Loucy (cell line): ENCODE measurements at regions not wholly inside any gene's neighbourhood (a gene's known extent, or its start where the extent isn't known, plus 50 kb on each side); places are given as distances from the start of the nearest gene placed in this dataset.

Experiments
- H2AFZ ChIP-seq: fragments of 200-600 bp; sonication (generic); 2 replicates; pipeline ENCODE4 v1.6.0; 2016; ENCODE audit warnings: antibody characterized with exemption, mild to moderate bottlenecking, low read length, moderate library complexity
- H3F3A ChIP-seq: fragments of 200-600 bp; 2 replicates; pipeline ENCODE4 v1.6.0; 2016; ENCODE audit warnings: antibody characterized with exemption, low read depth, mild to moderate bottlenecking
- H3K27me3 ChIP-seq: fragments of 200-600 bp; sonication (generic); 2 replicates; pipeline ENCODE4 v1.6.1; 2014; ENCODE audit warnings: low read length, mild to moderate bottlenecking; ENCODE audit not compliant: insufficient read depth, poor library complexity, severe bottlenecking
- H3K36me3 ChIP-seq: fragments of 200-600 bp; sonication (generic); 2 replicates; pipeline ENCODE4 v1.6.1; 2016; ENCODE audit warnings: low read length; ENCODE audit not compliant: insufficient read depth
- H3K4me1 ChIP-seq: fragments of 200-600 bp; sonication (generic); 2 replicates; pipeline ENCODE4 v1.5.1; 2014; ENCODE audit warnings: low read length, mild to moderate bottlenecking; ENCODE audit not compliant: insufficient read depth, poor library complexity, severe bottlenecking
- H3K4me2 ChIP-seq: fragments of 200-600 bp; sonication (generic); 2 replicates; pipeline ENCODE4 v1.6.0; 2014; ENCODE audit warnings: antibody characterized with exemption, low read length, low read depth, mild to moderate bottlenecking; ENCODE audit not compliant: poor library complexity, severe bottlenecking
- H3K4me3 ChIP-seq: fragments of 200-600 bp; sonication (generic); 2 replicates; pipeline ENCODE4 v1.5.1; 2014; ENCODE audit warnings: low read length, mild to moderate bottlenecking, mixed read lengths; ENCODE audit not compliant: poor library complexity, severe bottlenecking
- H3K79me2 ChIP-seq: fragments of 200-600 bp; sonication (generic); 2 replicates; pipeline ENCODE4 v1.6.1; 2014; ENCODE audit warnings: low read length; ENCODE audit not compliant: insufficient read depth
- H3K9ac ChIP-seq: fragments of 200-600 bp; sonication (generic); 2 replicates; pipeline ENCODE4 v1.6.0; 2014; ENCODE audit warnings: mild to moderate bottlenecking, low read depth, low read length, moderate library complexity; ENCODE audit not compliant: poor library complexity, severe bottlenecking
- H3K9me2 ChIP-seq: fragments of 200-600 bp; sonication (generic); replicated peaks from 2 replicates; pipeline ENCODE4 v1.6.1; 2016; ENCODE audit warnings: low read depth, low read length, mixed read lengths
- H3K9me3 ChIP-seq: fragments of 200-600 bp; sonication (generic); 2 replicates; pipeline ENCODE4 v1.6.1; 2014; ENCODE audit warnings: mild to moderate bottlenecking, antibody characterized with exemption, low read length, low read depth; ENCODE audit not compliant: insufficient read depth
- H4K20me1 ChIP-seq: fragments of 200-600 bp; sonication (generic); 2 replicates; pipeline ENCODE4 v1.6.0; 2014; ENCODE audit warnings: antibody characterized with exemption, low read length, mild to moderate bottlenecking; ENCODE audit not compliant: insufficient read depth, poor library complexity, severe bottlenecking
- CTCF ChIP-seq: fragments of 200-600 bp; sonication (generic); conservative IDR thresholded peaks from 2 replicates; pipeline ENCODE4 v1.5.1; 2014; ENCODE audit warnings: mild to moderate bottlenecking, antibody characterized with exemption, low read length
- EZH2phosphoT487 ChIP-seq: fragments of 200-600 bp; IDR thresholded peaks from 2 replicates; pipeline ENCODE4 v1.6.1; 2018; ENCODE audit warnings: antibody characterized with exemption, mild to moderate bottlenecking, moderate library complexity, borderline replicate concordance

- H3F3A ChIP-seq: no peaks in the 10 kb centered on the region
- H3K36me3 ChIP-seq: peaks cover 29% of the 10 kb centered on the region; the same call in 1 of the 2 replicates
- H3K9ac ChIP-seq: no peak overlapping the region
- peaks cover 31% of the 10 kb centered on the region for H3K4me1 ChIP-seq
- H3K4me2 ChIP-seq: no peak overlapping the region
- H3K4me3 ChIP-seq: no peak overlapping the region
- H4K20me1 ChIP-seq: peaks cover 51% of the 10 kb centered on the region
- TF ChIP-seq CTCF (no peak), EZH2phosphoT487 (no peak)
- H3K27me3 ChIP-seq: no peaks in the 10 kb centered on the region
- no peaks in the 10 kb centered on the region for H3K9me3 ChIP-seq
- no peaks in the 10 kb centered on the region for H3K9me2 ChIP-seq
- H3K79me2 ChIP-seq: peaks cover 90% of the 10 kb centered on the region
- H2AFZ ChIP-seq: no peak overlapping the region
These were observed 292.9 kb downstream of the PTEN start for GRCh38 chr10:88156341-88156740.

- Histone ChIP-seq H3K27me3 (no peaks in the 10 kb centered on the region), H3K9ac (no peak overlapping the region), H2AFZ (no peak overlapping the region)
These were observed 294.6 kb downstream of the PTEN start for GRCh38 chr10:88157981-88158465.

GRCh38 chr10:88158526-88159122 is 295.2 kb downstream of the PTEN start:
- H3K4me3 ChIP-seq: no peak overlapping the region
- no peaks in the 10 kb centered on the region for H3K27me3 ChIP-seq
- H3K9me3 ChIP-seq: no peaks in the 10 kb centered on the region
- peaks cover 92% of the 10 kb centered on the region for H3K79me2 ChIP-seq
- peaks cover 25% of the 10 kb centered on the region; the same call in 1 of the 2 replicates for H3K36me3 ChIP-seq
- peaks cover 22% of the 10 kb centered on the region for H3K4me1 ChIP-seq
- H2AFZ ChIP-seq: peak overlapping the region; percentile 35; the same call in 1 of the 2 replicates
- peaks cover 41% of the 10 kb centered on the region for H4K20me1 ChIP-seq
- no peaks in the 10 kb centered on the region for H3F3A ChIP-seq
- no peak overlapping the region for H3K9ac ChIP-seq
- TF ChIP-seq CTCF: no peak
- TF ChIP-seq EZH2phosphoT487: no peak
- no peak overlapping the region for H3K4me2 ChIP-seq
- no peaks in the 10 kb centered on the region for H3K9me2 ChIP-seq

More at GRCh38 chr10:88157981-88158465, 294.6 kb downstream of the PTEN start:
- peaks cover 47% of the 10 kb centered on the region for H4K20me1 ChIP-seq
- peaks cover 25% of the 10 kb centered on the region; the same call in 1 of the 2 replicates for H3K36me3 ChIP-seq
- H3K9me2 ChIP-seq: no peaks in the 10 kb centered on the region
- H3F3A ChIP-seq: no peaks in the 10 kb centered on the region
- H3K4me3 ChIP-seq: no peak overlapping the region
- TF ChIP-seq CTCF (no peak), EZH2phosphoT487 (no peak)
- peak overlapping the region; percentile 8 for H3K4me2 ChIP-seq
- no peaks in the 10 kb centered on the region for H3K9me3 ChIP-seq
- peaks cover 90% of the 10 kb centered on the region for H3K79me2 ChIP-seq
- peaks cover 20% of the 10 kb centered on the region for H3K4me1 ChIP-seq
